22Rv1 (cell line): ENCODE measurements at regions not wholly inside any gene's neighbourhood (a gene's known extent, or its start where the extent isn't known, plus 50 kb on each side); places are given as distances from the start of the nearest gene placed in this dataset.

Experiments used
- H3K27ac ChIP-seq: fragments of 450-650 bp; 2 replicates; pipeline ENCODE4 v1.5.1; 2017
- ZFX ChIP-seq: fragments of 450-650 bp; IDR thresholded peaks from 2 replicates; pipeline ENCODE4 v1.6.1; 2017; ENCODE audit warnings: antibody characterized with exemption, borderline replicate concordance
- TF ChIP-seq, protein P1 (sequence below): fragments of 450-650 bp; IDR thresholded peaks from 2 replicates; pipeline ENCODE4 v1.5.1; 2017; ENCODE audit warnings: mild to moderate bottlenecking

DNA sequence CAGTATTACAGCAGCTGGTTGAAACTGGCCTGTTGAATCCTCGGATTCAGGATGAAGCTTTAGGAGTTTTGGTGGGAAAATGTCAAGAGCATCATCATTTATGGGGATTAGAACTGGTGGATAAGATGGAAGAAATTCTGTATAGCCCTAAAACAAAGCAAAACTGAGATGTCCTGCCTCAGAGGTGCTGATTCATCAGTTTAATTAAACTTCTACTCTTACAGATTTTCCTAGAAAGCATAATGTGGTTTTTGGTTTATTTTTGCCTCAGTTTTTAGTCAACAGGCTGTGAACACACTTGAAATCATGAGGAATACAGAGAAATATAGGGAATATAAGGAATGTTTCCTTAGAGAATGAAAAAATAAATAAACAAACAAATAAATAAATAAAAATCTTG is 228.7 kb upstream of the POU3F2 start:
- no peak overlapping the region for H3K27ac ChIP-seq
- no peak for TF ChIP-seq ZFX
- TF ChIP-seq, protein P1, sequence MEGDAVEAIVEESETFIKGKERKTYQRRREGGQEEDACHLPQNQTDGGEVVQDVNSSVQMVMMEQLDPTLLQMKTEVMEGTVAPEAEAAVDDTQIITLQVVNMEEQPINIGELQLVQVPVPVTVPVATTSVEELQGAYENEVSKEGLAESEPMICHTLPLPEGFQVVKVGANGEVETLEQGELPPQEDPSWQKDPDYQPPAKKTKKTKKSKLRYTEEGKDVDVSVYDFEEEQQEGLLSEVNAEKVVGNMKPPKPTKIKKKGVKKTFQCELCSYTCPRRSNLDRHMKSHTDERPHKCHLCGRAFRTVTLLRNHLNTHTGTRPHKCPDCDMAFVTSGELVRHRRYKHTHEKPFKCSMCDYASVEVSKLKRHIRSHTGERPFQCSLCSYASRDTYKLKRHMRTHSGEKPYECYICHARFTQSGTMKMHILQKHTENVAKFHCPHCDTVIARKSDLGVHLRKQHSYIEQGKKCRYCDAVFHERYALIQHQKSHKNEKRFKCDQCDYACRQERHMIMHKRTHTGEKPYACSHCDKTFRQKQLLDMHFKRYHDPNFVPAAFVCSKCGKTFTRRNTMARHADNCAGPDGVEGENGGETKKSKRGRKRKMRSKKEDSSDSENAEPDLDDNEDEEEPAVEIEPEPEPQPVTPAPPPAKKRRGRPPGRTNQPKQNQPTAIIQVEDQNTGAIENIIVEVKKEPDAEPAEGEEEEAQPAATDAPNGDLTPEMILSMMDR = no peak

GRCh38 chr6:98627129-98627775 is 207.1 kb upstream of the POU3F2 start:
- no peak for TF ChIP-seq ZFX
- H3K27ac ChIP-seq = no peak overlapping the region

DNA sequence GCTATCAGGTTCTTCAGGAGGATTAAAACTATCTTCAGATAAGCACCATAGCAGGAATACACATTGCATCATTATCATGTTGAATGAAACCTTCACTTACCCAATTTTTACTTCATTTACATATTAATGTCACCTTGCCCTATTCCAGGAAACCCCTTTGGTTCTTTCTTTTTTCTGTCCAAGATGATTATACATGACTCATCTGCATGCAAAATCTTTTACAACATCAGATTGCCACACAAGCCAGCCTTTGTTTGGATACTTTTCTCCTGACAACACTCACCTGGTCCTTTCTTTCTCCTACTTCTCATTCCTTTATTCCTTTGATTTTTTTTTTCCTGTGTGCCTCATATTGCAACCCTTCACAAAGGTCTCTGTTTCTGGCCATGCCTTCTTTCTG is 200.5 kb upstream of the POU3F2 start:
- no peak for TF ChIP-seq ZFX
- TF ChIP-seq, protein P1 = no peak
- no peak overlapping the region for H3K27ac ChIP-seq

DNA sequence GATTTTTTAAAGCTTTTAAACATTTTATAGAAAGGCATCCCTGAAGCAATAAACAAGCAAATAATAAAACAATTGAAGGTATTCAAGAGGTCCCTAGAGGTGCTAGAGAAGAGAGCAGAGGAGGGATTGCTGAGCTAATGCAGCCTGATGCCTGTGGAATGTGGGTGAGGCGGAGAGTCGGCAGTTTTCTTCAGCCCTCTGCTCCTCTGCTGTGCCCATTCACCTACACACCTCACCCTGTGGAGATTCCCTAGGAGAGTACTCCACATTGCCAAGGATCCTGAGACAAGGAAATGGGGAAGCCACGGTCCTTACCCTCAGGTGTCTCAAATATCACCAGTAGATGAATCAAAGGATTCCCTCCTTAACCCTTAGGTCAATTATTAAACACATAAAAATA is 199.8 kb upstream of the POU3F2 start:
- H3K27ac ChIP-seq = no peak overlapping the region
- no peak for TF ChIP-seq ZFX
- TF ChIP-seq, protein P1 = no peak

DNA sequence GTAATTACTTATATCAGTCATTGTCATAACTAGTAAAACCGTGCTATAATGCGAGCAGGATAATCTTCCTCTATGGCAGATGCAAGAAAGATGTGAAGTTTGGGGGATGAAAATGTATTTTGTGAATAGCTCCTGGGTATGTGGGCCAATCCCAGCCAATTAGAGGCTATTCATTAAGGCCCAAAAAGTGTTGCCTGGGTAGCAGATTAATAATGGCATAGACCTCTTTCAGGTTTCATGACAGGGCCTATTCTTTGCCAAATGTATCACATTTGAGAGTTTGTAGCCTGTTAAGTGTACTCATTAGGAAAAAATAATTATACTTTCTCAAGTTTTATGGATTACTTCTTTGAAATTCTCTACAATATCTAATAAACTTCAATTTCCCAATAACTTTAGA is 199.2 kb upstream of the POU3F2 start:
- no peak overlapping the region for H3K27ac ChIP-seq
- no peak for TF ChIP-seq ZFX
- TF ChIP-seq, protein P1 = no peak

DNA sequence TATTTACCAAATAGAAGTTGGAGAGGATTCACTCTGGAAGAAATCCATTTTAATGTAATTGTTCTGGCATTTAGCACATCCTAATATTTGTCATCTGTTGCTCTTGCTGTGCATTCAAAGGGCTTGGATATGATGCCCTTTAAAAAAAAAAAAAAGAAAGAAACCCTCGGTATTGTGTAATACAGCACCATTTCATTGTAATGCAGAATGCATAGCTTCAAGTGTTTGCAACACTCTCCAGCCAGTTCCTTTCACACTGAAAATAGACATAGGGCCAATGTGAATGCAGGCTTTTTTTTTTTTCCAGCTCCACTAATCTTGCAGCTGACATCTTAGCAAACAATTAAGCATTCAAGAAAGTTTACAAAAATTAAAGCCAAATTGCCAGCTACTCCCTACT is 197.4 kb upstream of the POU3F2 start:
- TF ChIP-seq, protein P1 = no peak
- no peak for TF ChIP-seq ZFX
- no peak overlapping the region for H3K27ac ChIP-seq

- no peak overlapping the region for H3K27ac ChIP-seq
- TF ChIP-seq, protein P1 = no peak
- TF ChIP-seq ZFX = no peak
These were observed 195.2 kb upstream of the POU3F2 start for GRCh38 chr6:98639089-98639635.

- H3K27ac ChIP-seq = no peak overlapping the region
- TF ChIP-seq, protein P1 = no peak
- no peak for TF ChIP-seq ZFX
These were observed 194.0 kb upstream of the POU3F2 start for GRCh38 chr6:98640366-98640765.
